ENCODE measurements at regions not wholly inside any gene's neighbourhood (a gene's known extent, or its start where the extent isn't known, plus 50 kb on each side); places are given as distances from the start of the nearest gene placed in this dataset.

DNA sequence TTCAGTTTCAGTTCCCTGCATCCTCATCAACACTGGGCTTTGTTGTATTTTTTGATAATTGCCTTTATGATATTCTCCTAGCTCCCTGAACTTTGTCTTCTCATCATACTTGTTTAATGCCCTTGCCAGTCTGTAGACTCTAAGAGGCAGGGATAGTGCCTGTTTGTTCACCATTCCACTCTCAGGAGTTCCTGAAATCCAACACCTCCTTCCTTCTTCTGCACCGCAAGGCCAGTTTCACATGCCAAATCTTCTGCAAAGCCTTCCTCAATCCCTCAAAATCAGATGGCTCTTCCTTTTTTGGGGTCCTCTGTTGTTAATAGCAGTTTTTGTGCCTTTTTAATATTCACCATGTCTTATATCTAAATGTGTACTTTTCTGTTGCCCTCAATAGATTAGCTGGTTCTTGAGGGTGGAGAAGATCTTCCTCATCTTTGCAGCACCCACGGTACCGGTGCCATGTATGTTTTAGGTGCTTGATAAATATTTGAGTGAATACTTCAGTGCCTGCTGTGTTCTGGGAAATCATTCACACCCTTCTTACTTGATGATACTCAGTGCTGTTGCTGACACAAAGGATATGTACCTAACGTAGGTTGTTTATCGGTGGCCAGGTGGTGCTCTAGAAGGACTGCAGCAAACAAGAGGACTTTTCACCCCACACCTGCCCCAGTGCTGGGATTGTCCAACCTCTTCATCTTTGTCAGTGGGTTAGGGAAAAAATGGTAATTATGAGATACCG is 85.3 kb upstream of the LIMCH1 start:
- H3K27ac Mint-ChIP-seq: peak overlapping the region in 1 of 7 donors; percentile 24
- H2AFZ ChIP-seq (ENCODE audit: insufficient read depth, low read depth, low read length, poor library complexity, severe bottlenecking): no peak overlapping the region
- peaks cover 11 to 12% of the 10 kb centered on the region in 2 donors for H3K4me1 ChIP-seq (ENCODE audit: control insufficient read depth in 1 of 2, insufficient read depth in 2 of 2, low read length in 2 of 2)
- no peak overlapping the region for H3K4me3 Mint-ChIP-seq
- no peaks in the 10 kb centered on the region for H3K36me3 Mint-ChIP-seq
- H3K9ac ChIP-seq (ENCODE audit: insufficient read depth, low read length, poor library complexity, severe bottlenecking): no peak overlapping the region
- no peaks in the 10 kb centered on the region for H3K36me3 ChIP-seq (replicated peaks in 1 of 2; ENCODE audit: control insufficient read depth in 1 of 2, insufficient read depth in 2 of 2, low read length in 2 of 2)
- peak; percentile 3 to 20 (median 4) for DNase-seq
- intact Hi-C loops (cut with micrococcal nuclease): no loop called here
- no CpG with 5 or more reads among the region's 6 CpGs for WGBS (ENCODE audit: insufficient coverage)
- H3K9me3 ChIP-seq (replicated peaks in 1 of 2; ENCODE audit: control insufficient read depth in 1 of 2, insufficient read depth in 1 of 2, low read length in 2 of 2): no peaks in the 10 kb centered on the region
- no peaks in the 10 kb centered on the region for H3K79me2 ChIP-seq (ENCODE audit: insufficient read depth, low read length)
- peaks cover 0 to 2% (median 0%) of the 10 kb centered on the region in 7 donors for H3K9me3 Mint-ChIP-seq
- no peaks in the 10 kb centered on the region for H3K27me3 ChIP-seq (ENCODE audit: control insufficient read depth in 2 of 2, insufficient read depth in 2 of 2, low read length in 2 of 2)
- TF ChIP-seq CTCF (IDR thresholded peaks at IDR 0.05): no peak
- H3K4me2 ChIP-seq (replicated peaks; ENCODE audit: extremely low read depth, low read length, poor library complexity, severe bottlenecking): no peak overlapping the region
- H3K27me3 Mint-ChIP-seq (ENCODE audit: low read depth in 3 of 3): no peaks in the 10 kb centered on the region
- H3K4me3 ChIP-seq (replicated peaks in 1 of 3; ENCODE audit: low read depth in 2 of 3, low read length in 3 of 3): no peak overlapping the region
- H4K20me1 ChIP-seq (ENCODE audit: insufficient read depth, low read length): no peaks in the 10 kb centered on the region
- peaks cover 16% of the 10 kb centered on the region for H3K4me1 Mint-ChIP-seq
- H3K27ac ChIP-seq (ENCODE audit: low read depth in 1 of 2, low read length in 2 of 2): no peak overlapping the region

DNA sequence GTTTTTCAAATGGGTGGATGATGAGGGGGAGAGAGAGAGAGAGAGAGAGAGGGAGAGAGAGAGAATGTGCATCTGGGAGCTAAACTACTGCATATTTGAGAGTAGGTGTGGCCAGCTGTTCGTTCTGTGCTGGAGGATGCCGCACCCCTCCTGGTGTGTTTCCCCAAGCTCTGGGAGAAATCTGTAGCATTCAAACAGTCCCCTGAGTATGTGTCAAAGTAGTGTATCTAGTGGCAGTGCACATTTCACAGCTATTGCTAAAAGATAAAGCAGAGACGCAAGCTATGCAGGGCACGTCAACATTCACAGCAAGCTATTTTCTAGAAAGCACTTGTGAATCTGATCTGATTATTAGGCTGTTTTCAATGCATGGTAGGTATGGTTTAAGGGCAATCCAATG is 83.5 kb upstream of the LIMCH1 start:
- Histone ChIP-seq H2AFZ (ENCODE audit: insufficient read depth, low read depth, low read length, poor library complexity, severe bottlenecking) (no peak overlapping the region), H3K9ac (ENCODE audit: insufficient read depth, low read length, poor library complexity, severe bottlenecking) (no peak overlapping the region), H3K27me3 (ENCODE audit: control insufficient read depth in 2 of 2, insufficient read depth in 2 of 2, low read length in 2 of 2) (no peaks in the 10 kb centered on the region), H3K4me1 (ENCODE audit: control insufficient read depth in 1 of 2, insufficient read depth in 2 of 2, low read length in 2 of 2) (peaks cover 11 to 12% of the 10 kb centered on the region in 2 donors), H3K9me3 (replicated peaks in 1 of 2; ENCODE audit: control insufficient read depth in 1 of 2, insufficient read depth in 1 of 2, low read length in 2 of 2) (no peaks in the 10 kb centered on the region), H3K79me2 (ENCODE audit: insufficient read depth, low read length) (no peaks in the 10 kb centered on the region), H3K4me3 (replicated peaks in 1 of 3; ENCODE audit: low read depth in 2 of 3, low read length in 3 of 3) (no peak overlapping the region), H4K20me1 (ENCODE audit: insufficient read depth, low read length) (no peaks in the 10 kb centered on the region), H3K27ac (ENCODE audit: low read depth in 1 of 2, low read length in 2 of 2) (no peak overlapping the region), H3K4me2 (replicated peaks; ENCODE audit: extremely low read depth, low read length, poor library complexity, severe bottlenecking) (no peak overlapping the region), H3K36me3 (replicated peaks in 1 of 2; ENCODE audit: control insufficient read depth in 1 of 2, insufficient read depth in 2 of 2, low read length in 2 of 2) (no peaks in the 10 kb centered on the region)
- no peak for TF ChIP-seq CTCF (IDR thresholded peaks at IDR 0.05)
- 100% methylated on average over 2 of the region's 4 CpGs for WGBS (ENCODE audit: insufficient coverage)
- intact Hi-C loops (cut with micrococcal nuclease): no loop called here
- Mint-ChIP-seq H3K4me3 (no peak overlapping the region), H3K9me3 (no peaks in the 10 kb centered on the region), H3K36me3 (no peaks in the 10 kb centered on the region), H3K4me1 (peaks cover 18% of the 10 kb centered on the region), H3K27ac (no peak overlapping the region), H3K27me3 (ENCODE audit: low read depth in 3 of 3) (no peaks in the 10 kb centered on the region)
- no peak for DNase-seq
